MM.1S (cell line): ENCODE measurements at regions not wholly inside any gene's neighbourhood (a gene's known extent, or its start where the extent isn't known, plus 50 kb on each side); places are given as distances from the start of the nearest gene placed in this dataset.

Experiments
- DNase-seq: peaks from one replicate; pipeline ENCODE4 v3.0.0-alpha.2; 2015
- H2AFZ ChIP-seq: fragments of 300-600 bp; sonication (generic); 2 replicates; pipeline ENCODE4 v1.6.0; 2016; ENCODE audit warnings: antibody characterized with exemption, low read length
- H3F3A ChIP-seq: fragments of 300-600 bp; sonication (generic); 2 replicates; pipeline ENCODE4 v1.6.1; 2016; ENCODE audit warnings: mild to moderate bottlenecking, antibody characterized with exemption, low read length, moderate library complexity, mixed read lengths; ENCODE audit not compliant: insufficient read depth
- H3K27ac ChIP-seq: fragments of 300-600 bp; sonication (generic); 2 replicates; pipeline ENCODE4 v1.5.1; 2016; ENCODE audit warnings: mild to moderate bottlenecking, low read length
- H3K27me3 ChIP-seq: fragments of 300-600 bp; sonication (generic); replicated peaks from 2 replicates; pipeline ENCODE4 v1.6.0; 2016; ENCODE audit warnings: low read length; ENCODE audit not compliant: insufficient read depth
- H3K36me3 ChIP-seq: fragments of 300-600 bp; sonication (generic); replicated peaks from 2 replicates; pipeline ENCODE4 v1.6.1; 2016; ENCODE audit warnings: mild to moderate bottlenecking, low read length, mixed read lengths; ENCODE audit not compliant: insufficient read depth
- H3K4me1 ChIP-seq: fragments of 300-600 bp; sonication (generic); 2 replicates; pipeline ENCODE4 v1.6.1; 2016; ENCODE audit warnings: low read length, mixed read lengths
- H3K4me2 ChIP-seq: fragments of 300-600 bp; sonication (generic); 2 replicates; pipeline ENCODE4 v1.6.0; 2016; ENCODE audit warnings: low read depth, low read length
- H3K4me3 ChIP-seq: fragments of 300-600 bp; sonication (generic); 2 replicates; pipeline ENCODE4 v1.5.1; 2016; ENCODE audit warnings: low read length, mixed read lengths
- H3K79me2 ChIP-seq: fragments of 300-600 bp; sonication (generic); 2 replicates; pipeline ENCODE4 v1.6.1; 2016; ENCODE audit warnings: mixed run types, low read length, mixed read lengths
- H3K9ac ChIP-seq: fragments of 300-600 bp; sonication (generic); 2 replicates; pipeline ENCODE4 v1.6.1; 2016; ENCODE audit warnings: low read length, mixed read lengths
- H3K9me2 ChIP-seq: fragments of 300-600 bp; sonication (generic); replicated peaks from 2 replicates; pipeline ENCODE4 v1.6.1; 2016; ENCODE audit warnings: mild to moderate bottlenecking, low read length, mixed read lengths; ENCODE audit not compliant: insufficient read depth
- H3K9me3 ChIP-seq: fragments of 300-600 bp; sonication (generic); replicated peaks from 2 replicates; pipeline ENCODE4 v1.6.1; 2016; ENCODE audit warnings: mild to moderate bottlenecking, low read length, mixed read lengths; ENCODE audit not compliant: insufficient read depth
- H4K20me1 ChIP-seq: fragments of 300-600 bp; sonication (generic); 2 replicates; pipeline ENCODE4 v1.6.1; 2016; ENCODE audit warnings: mild to moderate bottlenecking, low read length, moderate library complexity, mixed read lengths; ENCODE audit not compliant: insufficient read depth
- CTCF ChIP-seq: fragments of 300-600 bp; sonication (generic); IDR thresholded peaks from 2 replicates; pipeline ENCODE4 v1.5.1; 2016; ENCODE audit warnings: antibody characterized with exemption, low read length, mixed read lengths
- EZH2 ChIP-seq: fragments of 300-600 bp; sonication (generic); optimal IDR thresholded peaks from 2 replicates; pipeline ENCODE3; 2017; ENCODE audit warnings: low read depth, mild to moderate bottlenecking, antibody characterized with exemption, low read length, mixed read lengths
- EZH2phosphoT487 ChIP-seq: fragments of 300-600 bp; sonication (generic); IDR thresholded peaks from 2 replicates; pipeline ENCODE4 v1.6.1; 2018; ENCODE audit warnings: antibody characterized with exemption, low read length

- no peaks in the 10 kb centered on the region for H3K4me1 ChIP-seq
- no peak overlapping the region for H3K4me3 ChIP-seq
- no peaks in the 10 kb centered on the region for H3K9me2 ChIP-seq
- no peaks in the 10 kb centered on the region for H3F3A ChIP-seq
- H3K9me3 ChIP-seq: no peaks in the 10 kb centered on the region
- H3K4me2 ChIP-seq: no peak overlapping the region
- no peaks in the 10 kb centered on the region for H4K20me1 ChIP-seq
- no peak for TF ChIP-seq EZH2
- TF ChIP-seq CTCF: no peak
- TF ChIP-seq EZH2phosphoT487: no peak
- no peaks in the 10 kb centered on the region for H3K27me3 ChIP-seq
- no peak overlapping the region for H3K9ac ChIP-seq
- H3K27ac ChIP-seq: no peak overlapping the region
- H3K36me3 ChIP-seq: no peaks in the 10 kb centered on the region
- H2AFZ ChIP-seq: no peak overlapping the region
- no peak for DNase-seq
- no peaks in the 10 kb centered on the region for H3K79me2 ChIP-seq
These were observed 66.3 kb upstream of the GATA6 start for GRCh38 chr18:22102953-22103646.

GRCh38 chr18:22103647-22104031, 65.8 kb upstream of the GATA6 start:
- H2AFZ ChIP-seq: no peak overlapping the region
- H3K4me2 ChIP-seq: no peak overlapping the region
- no peaks in the 10 kb centered on the region for H3K9me3 ChIP-seq
- H3K27ac ChIP-seq: no peak overlapping the region
- H3K79me2 ChIP-seq: no peaks in the 10 kb centered on the region
- H3F3A ChIP-seq: no peaks in the 10 kb centered on the region
- H3K9ac ChIP-seq: no peak overlapping the region
- H3K27me3 ChIP-seq: no peaks in the 10 kb centered on the region
- H3K4me1 ChIP-seq: no peaks in the 10 kb centered on the region
- H3K9me2 ChIP-seq: no peaks in the 10 kb centered on the region
- TF ChIP-seq CTCF: no peak
- no peak for TF ChIP-seq EZH2
- no peak for TF ChIP-seq EZH2phosphoT487
- no peak for DNase-seq
- no peak overlapping the region for H3K4me3 ChIP-seq
- no peaks in the 10 kb centered on the region for H4K20me1 ChIP-seq
- no peaks in the 10 kb centered on the region for H3K36me3 ChIP-seq

- Histone ChIP-seq H4K20me1 (no peaks in the 10 kb centered on the region), H2AFZ (no peak overlapping the region), H3K79me2 (no peaks in the 10 kb centered on the region), H3K9me3 (no peaks in the 10 kb centered on the region), H3K9me2 (no peaks in the 10 kb centered on the region), H3K27ac (no peak overlapping the region), H3K9ac (no peak overlapping the region), H3K4me3 (no peak overlapping the region), H3K36me3 (no peaks in the 10 kb centered on the region), H3F3A (no peaks in the 10 kb centered on the region), H3K27me3 (no peaks in the 10 kb centered on the region), H3K4me2 (no peak overlapping the region), H3K4me1 (no peaks in the 10 kb centered on the region)
- TF ChIP-seq EZH2phosphoT487 (no peak), EZH2 (no peak), CTCF (no peak)
- DNase-seq: no peak
These were observed 62.7 kb upstream of the GATA6 start for GRCh38 chr18:22106536-22107292.
